ENCODE measurements at regions not wholly inside any gene's neighbourhood (a gene's known extent, or its start where the extent isn't known, plus 50 kb on each side); places are given as distances from the start of the nearest gene placed in this dataset.

GRCh38 chr1:17982197-17982596 lies 125.4 kb upstream of the IGSF21 start:
- DNase-seq, result no peak

- peak; percentile 1 for DNase-seq
Observed at GRCh38 chr1:17984583-17984982, 123.0 kb upstream of the IGSF21 start.

DNA sequence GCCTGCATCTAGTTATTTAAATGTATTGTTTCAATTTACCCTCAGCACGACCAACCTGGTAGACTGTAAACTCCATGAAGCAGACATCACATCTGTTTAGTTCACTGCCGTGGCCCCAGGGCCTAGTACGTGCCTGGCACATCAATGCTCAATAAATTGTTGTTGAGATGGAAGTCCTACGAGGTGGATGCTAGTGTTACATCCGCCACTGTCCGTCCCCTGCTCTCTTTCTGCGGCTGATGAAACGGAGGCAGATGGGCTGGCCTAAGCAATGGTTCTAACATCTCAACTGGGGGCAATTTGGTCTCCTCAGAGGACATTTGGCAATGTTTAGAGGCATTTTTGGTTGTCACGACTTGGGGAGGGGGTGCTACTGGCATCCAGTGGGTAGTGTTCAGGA lies 121.4 kb upstream of the IGSF21 start:
- DNase-seq, result no peak

DNA sequence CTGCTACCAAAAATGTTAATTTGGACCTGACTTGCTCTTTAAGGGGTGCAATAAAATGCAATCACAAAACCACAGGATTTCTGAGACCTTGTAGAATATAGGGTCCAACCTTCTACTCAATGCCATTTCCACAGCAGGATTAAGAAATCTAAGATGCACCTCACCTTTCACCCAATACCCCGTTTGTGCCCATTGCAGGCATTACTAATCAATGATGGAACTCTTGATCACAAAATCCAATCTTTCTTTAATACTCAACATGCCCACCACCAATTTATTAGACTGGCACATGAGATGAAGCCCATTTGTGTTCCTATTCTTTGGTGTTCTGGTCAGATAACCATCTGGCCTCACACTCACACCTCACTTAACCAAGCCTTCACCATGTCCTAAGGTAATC lies 117.2 kb upstream of the IGSF21 start:
- DNase-seq, result no peak

- DNase-seq, result no peak
Observed at GRCh38 chr1:17991996-17992395, 115.6 kb upstream of the IGSF21 start.

GRCh38 chr1:17992800-17993199 lies 114.8 kb upstream of the IGSF21 start:
- no peak for DNase-seq

GRCh38 chr1:17994046-17994445 lies 113.6 kb upstream of the IGSF21 start:
- no peak for DNase-seq

GRCh38 chr1:17995480-17995879 lies 112.1 kb upstream of the IGSF21 start:
- DNase-seq, result no peak

DNA sequence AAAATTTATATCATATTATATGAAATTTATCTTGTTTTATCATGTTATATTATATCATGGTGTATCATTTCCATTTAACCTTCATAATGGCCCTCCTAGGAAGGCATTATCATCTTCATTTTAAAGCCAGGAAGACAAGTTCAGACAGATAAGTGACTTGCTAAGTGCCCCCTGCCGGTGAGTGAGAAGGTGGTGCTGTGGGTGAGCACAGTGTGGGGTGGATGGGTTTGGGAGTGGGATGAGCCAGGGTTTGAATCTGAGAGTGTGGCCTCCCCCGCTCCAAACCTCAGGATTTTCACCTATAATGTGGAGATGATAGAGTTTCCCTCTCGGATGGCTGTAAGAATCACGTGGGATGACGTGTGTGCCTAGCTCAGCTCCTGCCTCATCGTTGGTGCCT lies 108.7 kb upstream of the IGSF21 start:
- DNase-seq, result no peak

DNA sequence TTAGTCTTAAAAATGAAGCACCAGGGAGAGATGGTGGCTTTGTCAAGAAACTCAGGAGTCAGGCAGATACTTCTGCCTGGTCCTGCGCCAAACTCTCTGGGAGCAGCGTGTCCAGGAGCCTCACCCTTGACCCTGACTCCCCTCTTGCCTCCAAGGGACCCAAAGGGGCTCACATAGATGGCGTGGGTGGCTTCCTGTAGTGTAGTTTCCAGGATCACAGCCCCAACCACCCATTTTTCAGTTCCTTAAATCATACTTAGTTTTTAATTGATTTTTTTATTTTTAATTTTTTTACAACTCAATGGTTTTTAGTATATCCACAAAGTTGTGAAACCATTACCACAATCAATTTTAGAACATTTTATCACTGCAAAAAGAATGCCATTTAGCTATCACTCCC lies 107.7 kb upstream of the IGSF21 start:
- DNase-seq, result no peak

GRCh38 chr1:18001725-18002124 lies 105.9 kb upstream of the IGSF21 start:
- DNase-seq, result no peak

DNA sequence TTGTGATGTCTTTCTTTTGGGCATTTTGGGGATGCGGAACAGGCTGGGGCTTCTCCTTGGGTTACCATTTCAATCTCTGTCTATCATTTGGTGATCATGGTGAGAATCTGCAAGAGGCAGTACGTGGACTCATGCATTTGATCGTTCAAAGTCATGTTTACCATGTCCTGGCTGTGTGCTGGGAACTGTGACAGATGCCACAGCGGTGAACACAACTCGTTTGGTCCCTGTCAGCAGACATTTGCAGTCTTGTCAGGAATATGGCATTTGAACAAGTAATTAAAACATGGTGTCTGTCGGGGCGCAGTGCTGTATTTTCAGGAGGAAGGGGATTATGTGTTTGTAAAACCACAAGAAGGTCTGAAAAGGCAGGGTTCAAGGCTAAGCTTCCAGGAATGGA lies 103.3 kb upstream of the IGSF21 start:
- no peak for DNase-seq

DNA sequence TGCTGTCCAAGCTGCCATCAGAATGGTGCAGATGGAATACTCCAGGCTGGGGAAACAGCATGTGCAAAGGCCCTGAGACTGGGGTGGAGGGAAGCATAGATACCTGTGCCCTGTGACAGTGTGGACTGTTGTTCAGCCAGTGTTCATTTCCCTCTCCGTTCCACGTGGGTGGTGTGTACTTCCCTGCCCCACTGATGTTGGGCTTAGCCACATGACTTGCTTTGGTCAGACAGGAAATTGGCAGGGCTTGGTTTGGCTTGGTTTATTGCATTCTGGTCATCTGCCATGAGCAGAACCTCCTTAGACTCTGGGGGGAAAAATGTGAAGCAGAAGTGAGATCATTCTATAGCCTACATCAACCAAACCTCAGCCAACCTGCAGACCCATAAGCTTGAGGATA lies 102.4 kb upstream of the IGSF21 start:
- DNase-seq, result no peak

- DNase-seq, result no peak
Observed at GRCh38 chr1:18007391-18008041, 100.1 kb upstream of the IGSF21 start.

GRCh38 chr1:18008081-18008480 lies 99.5 kb upstream of the IGSF21 start:
- DNase-seq, result no peak

GRCh38 chr1:18009055-18009454 lies 98.5 kb upstream of the IGSF21 start:
- DNase-seq, result no peak

DNA sequence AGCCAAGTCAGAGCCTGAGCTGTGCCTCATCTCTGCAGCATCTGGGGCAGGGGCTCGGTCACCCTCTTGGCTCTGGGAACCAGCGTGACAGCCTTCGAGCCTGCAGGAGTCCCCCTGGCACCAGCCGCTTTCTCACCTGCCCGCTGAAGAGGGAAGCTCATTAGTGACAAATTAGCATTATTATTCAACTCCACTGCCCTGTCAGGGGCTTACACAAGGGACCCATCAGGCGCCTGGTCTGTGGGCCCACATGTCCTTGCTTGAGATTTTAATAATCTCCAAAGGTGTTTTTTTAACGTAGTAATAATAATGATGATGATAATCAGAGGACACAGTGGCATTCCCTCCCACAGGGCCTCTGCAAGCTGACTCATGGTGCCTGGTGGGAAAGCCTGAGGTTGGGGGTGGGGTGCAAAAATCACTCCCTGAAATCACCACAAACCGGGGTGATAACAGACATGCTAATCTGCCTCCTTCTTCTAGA lies 98.1 kb upstream of the IGSF21 start:
- DNase-seq, result no peak

- DNase-seq, result no peak
Observed at GRCh38 chr1:18010408-18010807, 97.2 kb upstream of the IGSF21 start.

GRCh38 chr1:18010945-18011344 lies 96.7 kb upstream of the IGSF21 start:
- no peak for DNase-seq

GRCh38 chr1:18011703-18012102 lies 95.9 kb upstream of the IGSF21 start:
- DNase-seq, result no peak

GRCh38 chr1:18012686-18013085 lies 94.9 kb upstream of the IGSF21 start:
- DNase-seq, result no peak

- no peak for DNase-seq
Observed at GRCh38 chr1:18013216-18013615, 94.4 kb upstream of the IGSF21 start.

- DNase-seq, result no peak
Observed at GRCh38 chr1:18015719-18016118, 91.9 kb upstream of the IGSF21 start.

DNA sequence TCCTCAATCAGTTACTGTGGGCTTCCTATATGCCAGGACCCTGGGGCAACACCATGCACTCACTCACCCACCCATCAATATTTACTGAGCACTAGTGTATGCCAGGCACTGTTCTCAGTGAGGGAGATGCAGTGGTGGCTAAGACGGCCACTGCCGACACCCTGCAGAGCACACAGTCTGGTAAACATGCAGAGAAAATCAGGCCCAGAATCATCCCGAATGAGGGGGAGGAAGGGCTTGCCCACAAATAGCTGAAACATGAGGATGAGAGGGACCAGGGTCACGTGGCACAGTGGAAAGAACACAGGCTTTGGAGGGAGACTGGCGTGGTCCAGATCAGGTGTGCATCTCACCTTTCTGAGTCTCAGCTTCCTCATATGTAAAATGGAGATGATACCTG lies 89.2 kb upstream of the IGSF21 start:
- DNase-seq, result no peak

- no peak for DNase-seq
Observed at GRCh38 chr1:18020021-18020817, 87.4 kb upstream of the IGSF21 start.

All from fibroblast of upper back skin (primary cell).